Ammon's horn (tissue), 1 donor: ENCODE measurements at regions not wholly inside any gene's neighbourhood (a gene's known extent, or its start where the extent isn't known, plus 50 kb on each side); places are given as distances from the start of the nearest gene placed in this dataset.
"Not testable (repeated sequence)": the region's sequence is repeated elsewhere in the genome, so short reads cannot be mapped to it uniquely, and the experiment has no call there.

Source experiments
- DNase-seq: peaks from one replicate; pipeline ENCODE4 v3.0.0-alpha.2; 2016; ENCODE audit warnings: low spot score

- DNase-seq = peak; percentile 2
These were observed 62.1 kb upstream of the LANCL3 start for GRCh38 chrX:37509349-37509748.

- DNase-seq = not testable (repeated sequence)
These were observed 54.9 kb upstream of the LANCL3 start for GRCh38 chrX:37516512-37516911.

DNA sequence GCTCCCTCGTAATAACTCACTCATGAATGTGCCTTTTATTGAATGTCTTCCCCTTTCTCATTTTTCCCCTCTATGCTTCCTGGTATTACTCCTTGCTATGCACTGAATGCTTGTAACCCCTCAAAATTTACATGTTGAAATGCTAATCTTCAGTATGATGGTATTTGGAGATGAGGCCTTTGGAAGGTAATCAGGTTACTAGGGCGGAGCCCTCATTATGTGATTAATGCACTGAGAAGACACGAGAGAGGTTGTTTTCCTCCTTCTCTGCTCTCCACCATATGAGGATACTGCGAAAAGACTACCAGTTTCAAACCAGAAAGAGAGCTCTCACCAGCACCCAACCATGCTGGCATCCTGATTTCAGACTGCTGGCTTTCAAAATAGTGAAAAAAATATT lies 52.2 kb upstream of the LANCL3 start:
- not testable (repeated sequence) for DNase-seq

DNA sequence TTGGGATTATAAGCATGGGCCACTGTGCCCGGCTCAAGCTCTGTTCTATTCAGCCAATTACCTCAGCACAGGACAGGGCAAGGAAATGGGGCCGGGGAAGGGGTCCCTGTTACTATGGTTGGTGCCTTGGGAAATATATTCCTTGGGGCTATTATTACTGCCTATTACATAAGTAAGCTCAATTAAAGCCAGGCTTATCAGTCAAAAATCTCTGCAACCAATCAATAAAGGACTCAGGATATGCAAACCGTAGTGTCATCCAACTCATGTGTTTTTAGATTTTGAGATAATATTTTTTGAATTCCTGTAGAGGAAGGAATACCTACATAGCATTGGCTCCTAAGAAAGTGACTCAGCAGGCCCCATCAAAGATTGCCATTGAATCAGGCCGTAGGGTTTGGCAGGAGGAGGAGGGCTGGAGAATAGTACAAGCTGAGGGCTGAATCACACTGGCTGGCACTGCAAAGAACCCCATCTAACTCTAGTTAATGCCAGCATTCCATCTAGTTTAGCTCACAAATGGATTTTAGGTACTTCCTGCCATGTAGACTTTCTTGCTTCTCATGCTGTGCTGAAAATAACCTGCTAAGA lies 50.5 kb upstream of the LANCL3 start:
- not testable (repeated sequence) for DNase-seq
